ENCODE measurements at regions not wholly inside any gene's neighbourhood (a gene's known extent, or its start where the extent isn't known, plus 50 kb on each side); places are given as distances from the start of the nearest gene placed in this dataset.

DNA sequence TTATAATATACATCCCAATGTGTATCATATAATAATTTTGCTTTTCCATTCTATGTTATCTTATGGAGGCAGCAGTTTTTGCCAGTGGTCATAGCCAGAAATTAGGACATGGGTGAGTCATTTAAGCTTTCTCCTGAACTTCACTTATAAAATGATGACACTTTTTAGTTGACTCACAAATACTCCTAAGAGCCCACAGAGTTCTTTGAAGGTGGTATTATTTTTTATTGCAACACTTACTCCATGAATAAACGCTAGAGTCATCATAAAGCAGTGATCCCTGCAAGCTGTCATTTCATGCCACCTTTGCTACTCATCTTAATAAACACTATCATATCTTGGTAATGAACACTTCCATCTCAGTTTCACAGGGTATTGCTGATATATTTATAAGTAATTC lies 69.9 kb upstream of the MAPRE2 start:
- Histone ChIP-seq H3K9me3 (ENCODE audit: control insufficient read depth, insufficient read depth, low read depth, low read length) (no peaks in the 10 kb centered on the region), H3K4me3 (ENCODE audit: low read depth in 2 of 2, low read length in 2 of 2) (no peak overlapping the region), H3K4me1 (ENCODE audit: control insufficient read depth, insufficient read depth, low read length) (no peaks in the 10 kb centered on the region), H3K27me3 (ENCODE audit: control insufficient read depth, insufficient read depth, low read length) (no peaks in the 10 kb centered on the region), H3K36me3 (ENCODE audit: control insufficient read depth, insufficient read depth, low read length) (no peaks in the 10 kb centered on the region), H3K27ac (ENCODE audit: low read length) (no peak overlapping the region)
- no TSS peak for BruUV-seq (replicated peaks)
- CTCF ChIA-PET, result no interaction called here
- no peak for ATAC-seq
- DNase-seq (ENCODE audit: low read depth, low spot score), result no peak
- TF ChIP-seq POLR2AphosphoS5 (IDR thresholded peaks at IDR 0.05; ENCODE audit: low read depth, low read length) (no peak), TCF7L2 (IDR thresholded peaks at IDR 0.05; ENCODE audit: low read depth, low read length) (no peak), SIN3A (IDR thresholded peaks at IDR 0.05; ENCODE audit: borderline replicate concordance, insufficient read depth, low read depth, low read length) (no peak)
- TF ChIP-seq, protein P1, sequence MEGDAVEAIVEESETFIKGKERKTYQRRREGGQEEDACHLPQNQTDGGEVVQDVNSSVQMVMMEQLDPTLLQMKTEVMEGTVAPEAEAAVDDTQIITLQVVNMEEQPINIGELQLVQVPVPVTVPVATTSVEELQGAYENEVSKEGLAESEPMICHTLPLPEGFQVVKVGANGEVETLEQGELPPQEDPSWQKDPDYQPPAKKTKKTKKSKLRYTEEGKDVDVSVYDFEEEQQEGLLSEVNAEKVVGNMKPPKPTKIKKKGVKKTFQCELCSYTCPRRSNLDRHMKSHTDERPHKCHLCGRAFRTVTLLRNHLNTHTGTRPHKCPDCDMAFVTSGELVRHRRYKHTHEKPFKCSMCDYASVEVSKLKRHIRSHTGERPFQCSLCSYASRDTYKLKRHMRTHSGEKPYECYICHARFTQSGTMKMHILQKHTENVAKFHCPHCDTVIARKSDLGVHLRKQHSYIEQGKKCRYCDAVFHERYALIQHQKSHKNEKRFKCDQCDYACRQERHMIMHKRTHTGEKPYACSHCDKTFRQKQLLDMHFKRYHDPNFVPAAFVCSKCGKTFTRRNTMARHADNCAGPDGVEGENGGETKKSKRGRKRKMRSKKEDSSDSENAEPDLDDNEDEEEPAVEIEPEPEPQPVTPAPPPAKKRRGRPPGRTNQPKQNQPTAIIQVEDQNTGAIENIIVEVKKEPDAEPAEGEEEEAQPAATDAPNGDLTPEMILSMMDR (IDR thresholded peaks at IDR 0.05), result no peak
- TF ChIP-seq, protein P2, sequence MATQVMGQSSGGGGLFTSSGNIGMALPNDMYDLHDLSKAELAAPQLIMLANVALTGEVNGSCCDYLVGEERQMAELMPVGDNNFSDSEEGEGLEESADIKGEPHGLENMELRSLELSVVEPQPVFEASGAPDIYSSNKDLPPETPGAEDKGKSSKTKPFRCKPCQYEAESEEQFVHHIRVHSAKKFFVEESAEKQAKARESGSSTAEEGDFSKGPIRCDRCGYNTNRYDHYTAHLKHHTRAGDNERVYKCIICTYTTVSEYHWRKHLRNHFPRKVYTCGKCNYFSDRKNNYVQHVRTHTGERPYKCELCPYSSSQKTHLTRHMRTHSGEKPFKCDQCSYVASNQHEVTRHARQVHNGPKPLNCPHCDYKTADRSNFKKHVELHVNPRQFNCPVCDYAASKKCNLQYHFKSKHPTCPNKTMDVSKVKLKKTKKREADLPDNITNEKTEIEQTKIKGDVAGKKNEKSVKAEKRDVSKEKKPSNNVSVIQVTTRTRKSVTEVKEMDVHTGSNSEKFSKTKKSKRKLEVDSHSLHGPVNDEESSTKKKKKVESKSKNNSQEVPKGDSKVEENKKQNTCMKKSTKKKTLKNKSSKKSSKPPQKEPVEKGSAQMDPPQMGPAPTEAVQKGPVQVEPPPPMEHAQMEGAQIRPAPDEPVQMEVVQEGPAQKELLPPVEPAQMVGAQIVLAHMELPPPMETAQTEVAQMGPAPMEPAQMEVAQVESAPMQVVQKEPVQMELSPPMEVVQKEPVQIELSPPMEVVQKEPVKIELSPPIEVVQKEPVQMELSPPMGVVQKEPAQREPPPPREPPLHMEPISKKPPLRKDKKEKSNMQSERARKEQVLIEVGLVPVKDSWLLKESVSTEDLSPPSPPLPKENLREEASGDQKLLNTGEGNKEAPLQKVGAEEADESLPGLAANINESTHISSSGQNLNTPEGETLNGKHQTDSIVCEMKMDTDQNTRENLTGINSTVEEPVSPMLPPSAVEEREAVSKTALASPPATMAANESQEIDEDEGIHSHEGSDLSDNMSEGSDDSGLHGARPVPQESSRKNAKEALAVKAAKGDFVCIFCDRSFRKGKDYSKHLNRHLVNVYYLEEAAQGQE (IDR thresholded peaks at IDR 0.05; ENCODE audit: insufficient read depth in 1 of 2, low read depth in 2 of 2, low read length in 1 of 2), result no peak
- in situ Hi-C loops (cut with HindIII; ENCODE audit: low pct_unique_long_range_greater_than_20kb, low sequenced_read_pairs) (no loop called here), intact Hi-C loops (cut with micrococcal nuclease; ENCODE audit: unreplicated experiment) (no loop called here)
- POLR2A ChIA-PET, result no interaction called here

DNA sequence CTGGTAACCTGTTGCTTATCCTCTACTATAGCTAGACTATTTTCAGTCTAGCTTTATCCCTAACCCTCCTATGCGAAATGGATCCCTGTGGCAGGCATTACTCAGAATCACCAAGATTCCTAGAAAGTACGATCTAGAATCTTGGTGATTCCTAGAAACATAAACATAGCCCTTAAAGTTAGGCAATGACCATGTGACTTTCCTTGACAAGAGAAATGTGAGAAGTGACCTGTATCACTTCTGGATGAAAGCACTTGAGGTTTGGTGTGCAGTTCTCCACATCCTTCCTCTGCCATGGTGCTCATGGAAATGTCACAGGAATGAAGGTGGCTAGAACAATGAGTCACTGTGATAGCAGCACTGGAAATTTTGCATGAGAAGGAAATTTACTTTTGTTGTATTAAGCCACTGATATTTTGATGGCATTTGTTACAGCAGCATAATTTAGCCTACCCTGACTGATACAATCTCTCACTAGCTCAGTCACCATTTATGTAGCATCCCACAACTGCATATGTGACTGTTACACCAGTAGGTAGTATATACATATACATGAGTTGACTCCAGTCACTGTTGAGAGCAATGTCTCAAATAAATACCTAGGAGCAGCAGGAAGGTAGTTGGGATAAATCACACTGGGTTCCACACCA lies 68.3 kb upstream of the MAPRE2 start:
- ChIA-PET CTCF (no interaction called here), POLR2A (no interaction called here)
- intact Hi-C loops (cut with micrococcal nuclease; ENCODE audit: unreplicated experiment) (no loop called here), in situ Hi-C loops (cut with HindIII; ENCODE audit: low pct_unique_long_range_greater_than_20kb, low sequenced_read_pairs) (no loop called here)
- TF ChIP-seq, protein P2 (IDR thresholded peaks at IDR 0.05; ENCODE audit: insufficient read depth in 1 of 2, low read depth in 2 of 2, low read length in 1 of 2), result no peak
- TF ChIP-seq, protein P1 (IDR thresholded peaks at IDR 0.05), result no peak
- no peak for TF ChIP-seq POLR2AphosphoS5 (IDR thresholded peaks at IDR 0.05; ENCODE audit: low read depth, low read length)
- TF ChIP-seq SIN3A (IDR thresholded peaks at IDR 0.05; ENCODE audit: borderline replicate concordance, insufficient read depth, low read depth, low read length), result no peak
- no peak for TF ChIP-seq TCF7L2 (IDR thresholded peaks at IDR 0.05; ENCODE audit: low read depth, low read length)
- no peak overlapping the region for H3K27ac ChIP-seq (ENCODE audit: low read length)
- DNase-seq (ENCODE audit: low read depth, low spot score) (no peak), ATAC-seq (no peak)
- H3K9me3 ChIP-seq (ENCODE audit: control insufficient read depth, insufficient read depth, low read depth, low read length), result no peaks in the 10 kb centered on the region
- H3K4me1 ChIP-seq (ENCODE audit: control insufficient read depth, insufficient read depth, low read length), result no peaks in the 10 kb centered on the region
- no TSS peak for BruUV-seq (replicated peaks)
- no peak overlapping the region for H3K4me3 ChIP-seq (ENCODE audit: low read depth in 2 of 2, low read length in 2 of 2)
- no peaks in the 10 kb centered on the region; the same call in 1 of the 2 replicates for H3K36me3 ChIP-seq (ENCODE audit: control insufficient read depth, insufficient read depth, low read length)
- no peaks in the 10 kb centered on the region for H3K27me3 ChIP-seq (ENCODE audit: control insufficient read depth, insufficient read depth, low read length)
